ENCODE measurements at regions not wholly inside any gene's neighbourhood (a gene's known extent, or its start where the extent isn't known, plus 50 kb on each side); places are given as distances from the start of the nearest gene placed in this dataset.
A peak's percentile ranks its signal among the peaks of the same experiment; 100 is the strongest.
"Not testable (repeated sequence)": the region's sequence is repeated elsewhere in the genome, so short reads cannot be mapped to it uniquely, and the experiment has no call there.

DNA sequence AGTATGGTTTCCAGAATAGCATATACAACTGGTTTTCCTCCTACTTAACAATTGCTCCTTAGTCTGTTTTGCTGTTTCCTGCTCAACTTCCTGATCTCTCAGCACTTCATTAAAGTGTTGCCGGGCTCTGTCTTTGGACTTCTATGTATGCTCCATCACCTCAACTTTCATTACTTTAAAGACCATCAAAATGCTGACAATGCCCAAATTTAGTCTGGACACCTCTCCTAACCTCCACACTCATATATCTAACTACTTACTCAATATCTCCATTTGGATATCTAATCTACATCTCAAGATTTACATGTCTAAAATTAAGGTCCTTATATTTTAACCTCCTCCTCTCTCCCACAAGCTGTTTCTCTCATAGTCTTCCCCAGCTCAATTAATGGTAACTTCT, 54.4 kb upstream of the LGR5 start:
- no peak for DNase-seq

DNA sequence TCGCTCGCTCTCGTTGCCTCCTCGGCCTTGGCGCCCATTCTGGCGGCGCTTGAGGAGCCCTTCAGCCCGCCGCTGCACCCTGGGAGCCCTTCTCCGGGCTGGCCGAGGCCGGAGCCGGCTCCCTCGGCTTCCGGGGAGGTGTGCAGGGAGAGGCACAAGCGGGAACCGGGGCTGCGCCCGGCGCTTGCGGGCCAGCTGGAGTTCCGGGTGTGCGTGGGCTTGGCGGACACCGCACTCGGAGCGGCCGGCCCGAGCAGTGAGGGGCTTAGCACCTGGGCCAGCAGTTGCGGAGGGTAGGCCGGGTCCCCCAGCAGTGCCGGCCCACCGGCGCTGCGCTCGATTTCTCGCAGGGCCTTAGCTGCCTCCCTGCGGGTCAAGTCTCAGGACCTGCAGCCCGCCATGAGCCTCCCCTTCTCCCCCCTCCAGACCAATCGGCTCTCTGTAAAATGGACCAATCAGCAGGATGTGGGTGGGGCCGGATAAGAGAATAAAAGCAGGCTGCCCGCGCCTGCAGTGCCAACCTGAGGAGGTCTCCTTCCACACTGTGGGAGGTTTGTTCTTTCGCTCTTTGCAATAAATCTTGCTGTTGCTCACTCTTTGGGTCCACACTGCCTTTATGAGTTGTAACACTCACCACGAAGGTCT, 62.8 kb upstream of the LGR5 start:
- not testable (repeated sequence) for DNase-seq

DNA sequence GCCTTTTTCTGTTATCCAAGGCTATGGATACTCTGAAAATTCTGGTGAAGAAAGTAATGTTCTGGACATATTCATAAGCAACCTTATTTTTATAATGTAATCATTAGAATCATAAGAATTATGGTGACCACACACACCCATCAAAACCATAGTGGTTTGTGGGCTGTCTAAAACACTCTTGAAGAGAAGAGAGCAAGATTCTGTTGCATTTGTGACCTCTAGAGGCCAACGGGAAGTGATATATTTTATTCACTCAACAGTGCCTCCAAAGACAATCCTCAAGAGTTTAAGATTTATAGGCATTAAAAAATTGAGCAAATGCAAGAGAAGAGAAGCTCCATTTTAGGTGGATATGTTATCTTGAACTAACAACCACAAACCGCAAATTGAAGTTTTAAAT, 68.5 kb upstream of the LGR5 start:
- peak in 1 of 3 experiments; percentile 23 for DNase-seq

DNA sequence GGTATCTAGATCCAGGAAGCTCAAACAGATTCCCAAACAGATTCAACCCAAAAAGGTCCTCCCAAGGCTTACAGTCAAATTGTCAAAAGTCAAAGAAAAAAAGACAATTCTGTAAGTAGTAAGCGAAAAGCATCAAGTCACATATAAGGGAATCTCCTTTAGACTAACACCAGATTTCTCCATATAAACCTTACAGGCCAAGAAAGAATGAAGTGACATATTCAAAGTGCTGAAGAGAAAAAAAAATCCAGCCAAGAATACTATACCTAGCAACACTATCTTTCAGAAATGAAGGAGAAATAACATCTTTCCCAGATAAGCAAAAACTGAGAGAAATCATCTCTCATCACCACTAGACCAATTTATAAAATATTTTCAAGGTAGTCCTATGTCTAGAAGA, 79.6 kb upstream of the LGR5 start:
- DNase-seq, result no peak

DNA sequence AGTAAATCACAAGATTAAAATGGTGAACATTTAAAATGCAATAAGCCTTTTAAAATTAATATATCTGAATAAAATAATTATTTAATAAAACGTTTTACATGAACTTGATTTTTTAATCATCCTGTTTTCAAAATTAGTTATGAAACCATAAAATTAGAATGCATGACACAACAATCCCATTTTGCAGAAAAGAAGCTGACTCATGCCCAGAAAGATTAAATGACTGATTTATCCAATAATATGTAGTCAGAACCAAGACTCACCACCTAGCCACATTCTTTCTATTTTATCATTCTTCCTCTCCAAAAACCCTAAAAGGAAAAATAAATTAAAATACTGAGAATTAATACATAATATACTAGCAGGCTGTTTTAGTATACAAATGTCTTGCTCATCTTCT, 83.0 kb upstream of the LGR5 start:
- DNase-seq, result no peak

DNA sequence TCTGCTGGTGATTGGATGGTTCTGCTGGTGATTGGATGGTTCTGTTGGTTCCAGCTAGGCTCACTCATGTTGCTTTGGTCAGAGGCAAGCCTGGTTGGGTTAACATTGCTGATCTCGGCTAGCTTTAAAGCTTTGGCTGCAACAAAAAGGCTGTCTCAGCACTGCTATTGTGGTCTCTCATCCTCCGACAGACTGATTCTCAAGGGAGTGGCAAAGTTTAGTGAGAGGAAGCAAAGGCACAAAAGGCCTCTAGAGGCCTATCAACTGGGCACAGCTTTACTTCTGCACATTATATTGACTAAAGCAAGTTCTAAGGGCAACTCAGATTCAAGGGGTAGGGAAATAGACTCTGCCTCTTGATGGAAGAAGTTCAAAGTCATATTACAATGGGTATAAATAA, 84.7 kb upstream of the LGR5 start:
- DNase-seq, result peak in 1 of 3 experiments; percentile 23

DNA sequence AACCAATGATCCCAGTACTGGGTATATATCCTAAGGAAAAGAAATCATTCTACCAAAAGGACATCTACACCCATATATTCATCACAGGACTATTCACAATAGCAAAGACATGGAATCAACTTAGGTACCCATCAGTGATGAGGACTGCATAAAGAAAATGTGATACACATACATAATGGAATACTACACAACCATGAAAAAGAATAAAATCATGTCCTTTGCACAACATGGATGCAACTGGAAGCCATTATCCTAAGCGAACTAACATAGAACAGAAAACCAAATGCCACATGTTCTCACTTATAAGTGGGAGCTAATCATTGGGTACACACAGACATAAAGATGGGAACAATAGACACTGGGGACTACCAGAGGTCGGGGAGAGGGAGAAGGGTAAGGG, 86.0 kb upstream of the LGR5 start:
- DNase-seq, result no peak

DNA sequence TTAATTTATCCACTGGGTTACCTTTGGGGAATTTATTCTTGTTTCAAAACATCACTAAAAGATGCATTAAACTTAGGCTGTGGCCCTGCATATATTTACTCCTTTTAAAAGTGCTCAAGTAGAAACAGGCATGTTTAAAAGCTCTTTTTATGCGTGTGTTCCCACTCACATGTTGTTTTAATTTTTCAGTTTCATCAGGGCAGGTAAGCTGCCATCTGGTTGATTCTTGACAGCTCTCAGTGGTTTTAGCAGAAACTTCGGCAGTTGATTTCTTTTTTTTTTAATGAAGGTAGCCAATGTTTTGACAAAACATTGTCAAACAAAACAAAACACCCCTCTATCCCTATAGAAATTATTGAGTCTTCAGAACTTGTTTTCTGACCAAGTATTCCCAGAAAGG, 89.6 kb upstream of the LGR5 start:
- DNase-seq, result no peak

DNA sequence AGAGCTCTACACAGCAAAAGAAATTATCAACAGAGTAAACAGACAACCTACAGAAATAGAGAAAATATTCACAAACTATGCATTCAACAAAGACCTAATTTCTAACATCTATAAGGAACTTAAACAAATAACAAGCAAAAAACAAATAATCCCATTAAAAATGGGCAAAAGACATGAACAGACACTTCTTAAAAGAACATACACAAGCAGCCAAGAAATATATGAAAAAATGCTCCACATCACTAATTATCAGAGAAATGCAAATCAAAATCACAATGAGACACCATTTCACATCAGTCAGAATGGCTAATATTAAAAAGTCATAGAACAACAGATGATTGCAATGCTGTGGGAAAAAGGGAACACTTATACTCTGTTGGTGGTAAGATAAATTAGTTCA, 100.7 kb upstream of the LGR5 start:
- no peak for DNase-seq

DNA sequence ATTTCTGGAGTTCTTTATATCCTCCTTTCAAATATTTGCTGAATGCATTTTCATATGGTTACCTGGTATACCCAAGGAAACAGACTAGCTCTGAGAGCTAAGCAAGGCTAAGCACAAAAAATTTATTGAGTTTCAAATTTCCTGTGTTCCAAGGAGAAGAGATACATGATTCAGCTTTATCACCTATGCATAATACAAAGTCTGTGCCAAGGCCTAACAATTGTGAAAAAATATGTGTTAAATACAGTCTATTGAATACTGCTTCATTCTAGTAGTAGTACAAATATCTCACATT, 103.7 kb upstream of the LGR5 start:
- DNase-seq, result no peak

DNA sequence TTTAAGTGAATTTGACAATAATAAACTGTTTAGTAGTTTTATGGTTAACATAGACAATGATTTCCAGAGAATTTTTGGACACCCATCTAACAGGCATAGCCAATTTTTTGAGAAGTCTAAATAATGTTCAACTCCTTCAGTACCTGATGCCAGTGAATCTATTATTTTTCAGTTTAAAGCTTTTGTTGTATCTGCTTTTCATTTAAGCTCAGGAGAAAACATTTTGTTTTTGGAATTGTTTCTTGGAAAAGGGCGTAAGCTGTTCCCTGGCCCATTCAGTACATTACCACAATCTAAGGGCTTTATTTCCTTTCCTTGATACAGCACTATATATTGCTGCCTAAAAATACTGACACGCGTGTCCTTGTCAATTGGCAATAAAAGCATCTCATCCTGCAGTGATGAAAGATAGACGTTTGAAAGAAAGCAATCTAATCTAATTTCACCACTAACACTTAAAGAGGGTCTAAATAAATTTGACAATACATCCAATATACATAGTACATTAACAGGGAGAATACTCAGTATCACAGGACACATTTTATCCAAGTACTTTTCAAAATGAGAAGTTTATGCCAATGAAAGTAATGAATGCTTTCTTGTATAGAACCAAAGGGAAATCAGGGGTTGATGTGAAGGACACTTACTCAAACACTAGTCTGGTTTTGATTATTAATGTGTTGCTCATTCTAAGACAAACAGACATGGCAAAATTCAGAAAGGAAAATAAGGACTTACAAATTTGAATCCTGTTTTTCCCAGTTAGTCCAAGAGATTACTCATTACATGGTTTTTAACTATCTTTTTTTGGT, 104.2 kb upstream of the LGR5 start:
- no peak for DNase-seq

DNA sequence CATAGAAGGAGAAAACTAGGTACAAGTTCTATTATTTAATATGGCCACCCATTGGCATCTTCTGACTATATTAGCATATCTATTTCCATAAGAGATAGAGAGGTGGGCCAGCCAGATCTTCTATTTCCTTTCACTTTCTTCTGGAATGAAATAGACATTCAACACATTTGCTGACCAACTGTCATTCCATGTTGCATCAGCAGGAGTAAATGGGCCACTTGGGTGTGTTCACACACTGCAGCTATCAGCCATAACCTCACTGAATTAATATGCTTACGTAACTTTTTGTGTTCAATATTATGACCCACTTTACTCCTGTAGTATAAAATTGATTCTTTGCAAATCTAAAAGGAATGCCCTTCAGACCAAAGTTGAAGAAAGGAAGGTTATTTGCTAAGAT, 106.2 kb upstream of the LGR5 start:
- DNase-seq, result no peak

DNA sequence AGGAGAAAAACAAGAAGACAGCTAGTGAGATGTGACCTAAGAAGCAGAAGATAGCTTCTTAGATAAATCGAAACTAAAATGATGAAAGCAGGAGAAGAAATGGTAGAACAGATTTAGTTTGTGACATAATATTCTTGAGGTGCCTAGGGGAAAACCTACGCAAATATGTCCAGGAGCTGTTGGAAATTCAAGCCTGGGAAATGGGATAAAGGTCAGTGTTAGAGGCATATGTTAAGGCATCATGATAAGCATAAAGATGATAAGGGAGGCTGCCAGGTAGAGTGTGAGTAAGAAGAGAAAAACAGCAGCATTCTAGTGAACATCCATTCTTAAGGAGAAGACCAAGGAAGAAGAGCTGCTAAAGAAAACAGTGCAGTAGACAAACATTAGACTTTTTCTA, 109.6 kb upstream of the LGR5 start:
- no peak for DNase-seq

DNA sequence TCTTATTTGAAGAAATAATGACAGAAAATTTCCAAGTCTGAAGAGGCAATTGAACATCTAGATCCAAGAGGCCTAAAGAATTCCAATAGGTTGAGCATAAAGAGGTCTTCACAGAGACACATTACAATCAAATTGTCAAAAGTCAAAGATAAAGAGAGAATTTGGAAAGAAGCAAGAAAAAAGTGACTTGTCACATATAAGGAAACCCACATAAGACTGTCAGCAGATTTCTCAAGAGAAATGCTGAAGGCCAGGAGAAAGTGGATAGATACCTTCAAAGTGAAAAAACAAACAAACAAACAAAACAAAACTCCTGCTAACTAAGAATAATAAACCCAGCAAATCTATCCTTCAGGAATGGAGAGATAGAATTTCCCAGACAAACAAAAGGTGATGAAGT, 118.1 kb upstream of the LGR5 start:
- no peak for DNase-seq

DNA sequence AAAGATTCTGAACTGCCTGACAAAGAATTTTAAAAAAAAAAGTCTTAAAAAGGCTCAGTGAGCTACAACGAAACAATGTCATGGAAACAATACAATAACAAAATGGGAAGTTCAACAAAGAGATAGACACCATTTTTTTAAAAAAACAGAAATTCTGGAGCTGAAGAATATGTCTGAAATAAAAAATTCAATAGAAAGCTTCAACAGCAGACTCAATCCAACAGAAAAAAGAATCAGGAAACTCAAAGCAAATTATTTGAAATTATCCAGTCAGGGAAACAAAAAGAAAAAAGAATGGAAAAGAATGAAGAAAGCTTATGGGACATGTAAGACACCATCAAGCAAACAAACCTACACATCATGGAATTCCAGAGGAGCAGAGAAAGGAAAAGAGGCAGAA, 118.5 kb upstream of the LGR5 start:
- DNase-seq, result no peak

DNA sequence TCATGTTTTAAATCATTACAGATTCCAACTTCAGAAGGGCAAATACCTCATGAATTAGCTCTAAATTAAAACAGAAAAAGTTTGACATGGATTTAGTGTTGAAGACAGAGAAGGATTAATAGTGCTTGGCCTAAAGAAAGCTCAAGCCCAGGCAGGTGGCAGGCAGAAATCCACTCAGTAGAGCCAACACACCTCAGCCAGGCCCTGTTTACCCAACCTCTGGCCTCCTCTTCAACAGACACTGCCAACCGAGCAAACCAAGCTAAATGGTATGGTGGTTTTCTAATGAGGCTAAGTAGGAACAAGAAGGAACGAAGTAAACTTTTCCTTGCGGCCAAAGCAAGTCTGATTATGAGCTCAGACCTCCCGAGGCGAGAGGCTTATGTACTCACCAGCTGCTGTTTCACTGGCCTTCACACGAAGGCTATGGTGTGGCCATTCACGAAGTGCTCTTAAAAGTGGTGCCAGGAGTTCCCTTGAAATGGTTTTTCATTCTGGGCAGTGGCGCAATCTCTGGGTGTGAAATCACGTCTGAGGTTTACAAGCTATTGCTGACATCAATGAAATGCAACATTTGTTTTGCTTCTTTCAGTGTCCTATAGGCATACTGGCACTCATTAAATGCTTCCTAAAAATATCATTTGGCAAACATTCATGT, 124.1 kb upstream of the LGR5 start:
- DNase-seq, result no peak

DNA sequence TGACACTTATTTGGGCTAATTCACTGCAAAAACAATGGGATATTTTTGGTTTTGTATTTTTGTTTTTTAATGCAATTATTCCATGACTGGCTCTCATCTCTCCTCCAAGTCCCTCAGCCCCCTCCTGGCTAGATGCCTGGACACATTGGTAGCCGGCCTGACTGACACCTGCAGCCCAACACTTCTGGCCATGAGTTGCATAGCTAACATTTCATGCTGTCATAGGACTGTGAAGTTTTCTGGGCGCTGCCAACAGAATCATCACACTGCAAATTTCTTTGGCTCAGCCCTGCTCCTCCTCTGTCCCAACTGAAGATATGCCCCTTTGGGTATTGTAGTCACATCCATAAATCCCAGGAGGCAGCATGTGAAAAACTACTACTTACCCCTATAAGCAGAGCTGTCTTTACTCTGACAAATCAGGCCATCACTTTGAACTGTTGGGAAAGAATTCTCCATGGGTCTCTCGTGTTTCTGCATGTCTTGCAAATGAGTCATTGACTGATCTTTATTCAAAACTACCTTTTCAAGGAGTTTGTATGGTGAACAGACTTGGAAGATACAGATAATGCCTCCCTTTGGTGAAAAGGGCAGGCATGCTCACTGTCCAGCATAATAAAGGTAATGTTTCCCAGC, 126.7 kb upstream of the LGR5 start:
- no peak for DNase-seq

DNA sequence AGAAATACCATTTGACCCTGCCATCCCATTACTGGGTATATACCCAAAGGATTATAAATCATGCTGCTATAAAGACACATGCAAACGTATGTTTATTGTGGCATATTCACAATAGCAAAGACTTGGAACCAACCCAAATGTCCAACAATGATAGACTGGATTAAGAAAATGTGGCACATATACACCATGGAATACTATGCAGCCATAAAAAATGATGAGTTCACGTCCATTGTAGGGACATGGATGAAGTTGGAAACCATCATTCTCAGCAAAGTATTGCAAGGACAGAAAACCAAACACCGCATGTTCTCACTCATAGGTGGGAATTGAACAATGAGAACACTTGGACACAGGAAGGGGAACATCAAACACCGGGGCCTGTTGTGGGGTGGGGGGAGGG, 128.0 kb upstream of the LGR5 start:
- DNase-seq, result not testable (repeated sequence)

DNA sequence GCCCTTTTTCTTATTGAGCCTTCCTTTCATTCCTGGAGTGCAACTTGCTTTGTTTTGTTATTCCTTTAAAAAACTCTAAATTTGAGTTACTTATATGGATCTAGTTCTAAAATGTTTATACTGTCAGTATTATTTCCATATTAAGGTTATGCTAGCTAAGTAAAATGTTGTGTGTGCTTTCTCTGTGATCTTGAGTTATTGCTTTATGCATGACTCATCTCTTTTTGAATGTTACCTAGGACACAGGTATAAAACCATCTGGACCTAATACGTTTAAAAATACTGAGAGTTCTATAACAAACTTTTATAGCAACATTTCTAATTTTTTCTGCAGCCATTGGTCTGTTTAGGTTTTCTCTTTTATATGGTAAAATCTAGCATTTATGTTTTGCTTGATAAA, 132.8 kb upstream of the LGR5 start:
- DNase-seq, result no peak

DNA sequence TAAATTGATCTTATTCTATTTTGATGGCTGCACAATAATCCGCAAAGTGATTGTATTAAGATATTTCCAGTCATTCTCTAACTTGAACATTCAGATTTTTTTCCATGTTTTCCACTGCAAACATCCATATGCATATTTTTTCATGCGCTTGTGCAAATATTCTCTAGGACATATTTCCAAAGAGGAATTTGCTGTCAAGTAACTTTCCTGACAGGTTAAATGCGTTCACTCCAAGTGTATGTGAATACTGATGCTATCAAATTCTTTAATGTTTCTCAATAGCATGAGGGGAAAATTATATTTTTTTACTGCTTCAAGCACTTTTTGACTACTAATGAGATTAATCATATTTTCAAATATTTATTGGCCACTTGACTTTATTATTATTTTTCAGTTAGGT, 135.3 kb upstream of the LGR5 start:
- no peak for DNase-seq

DNA sequence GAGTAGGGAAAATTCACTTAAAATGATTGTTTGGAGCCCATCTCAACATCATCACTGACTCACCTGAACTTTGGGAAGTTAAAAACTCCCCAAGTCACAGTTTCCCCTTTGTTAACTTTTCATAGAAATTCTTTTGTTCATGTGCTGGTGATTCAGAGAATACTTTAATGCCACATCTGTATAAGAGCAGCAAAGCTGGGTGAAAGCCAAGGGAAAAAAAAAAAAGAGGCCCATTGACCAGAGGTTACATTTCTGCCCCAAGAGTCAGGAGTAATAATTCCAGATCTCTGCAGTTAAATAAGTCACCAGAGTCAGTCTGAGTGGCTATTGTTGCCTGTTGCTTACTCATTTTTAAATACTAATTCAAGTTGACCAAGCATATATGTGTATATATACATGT, 136.4 kb upstream of the LGR5 start:
- DNase-seq, result no peak

DNA sequence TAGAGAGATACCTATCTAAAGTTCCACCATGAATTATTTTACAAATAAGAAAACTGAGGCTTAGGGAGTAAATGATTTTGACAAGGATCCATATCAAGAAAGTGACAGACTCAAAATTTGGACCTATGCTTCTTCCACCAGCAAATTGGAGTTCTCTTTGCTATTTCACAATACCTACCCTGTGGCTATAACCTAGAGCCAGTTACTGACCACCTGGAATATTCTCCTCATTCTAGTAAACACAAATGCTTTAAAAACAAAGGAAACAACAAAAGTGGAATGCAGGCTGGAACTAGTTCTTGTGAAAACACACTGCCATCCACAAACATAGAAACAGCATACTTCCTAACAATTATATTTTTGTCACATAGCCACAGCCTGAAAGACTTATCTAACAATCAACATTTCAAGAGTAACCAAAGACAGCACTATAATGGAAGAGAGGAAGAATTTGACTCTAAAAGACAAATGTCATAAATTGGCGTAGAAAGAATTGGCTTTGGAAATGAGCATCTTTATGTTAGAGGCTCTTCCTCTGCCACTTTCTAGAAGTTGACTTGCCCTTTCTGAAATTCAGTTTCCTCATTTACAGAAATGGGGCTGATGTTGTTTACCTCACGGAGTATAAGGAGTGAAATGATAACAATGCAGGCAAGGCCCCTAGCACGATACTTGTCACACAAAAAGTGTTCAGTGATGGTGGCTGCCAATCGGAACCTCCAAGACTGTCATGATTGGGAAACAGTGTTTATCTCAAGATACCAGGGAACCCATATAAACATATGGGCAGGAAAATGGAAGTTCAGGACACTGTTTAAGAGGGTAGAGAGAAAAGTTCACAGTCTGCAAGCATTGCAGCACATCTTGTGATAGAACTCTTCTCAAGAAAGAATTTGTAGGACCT, 138.6 kb upstream of the LGR5 start:
- DNase-seq, result no peak
